HG03066 (cell line): ENCODE measurements at regions not wholly inside any gene's neighbourhood (a gene's known extent, or its start where the extent isn't known, plus 50 kb on each side); places are given as distances from the start of the nearest gene placed in this dataset.

Experiments
- ATAC-seq: cut with Tn5 transposase; IDR thresholded peaks from one replicate; pipeline ENCODE4 v1.9.1; 2021; ENCODE audit warnings: low read depth; ENCODE audit not compliant: unreplicated experiment

GRCh38 chr1:4305526-4306301 is 348.7 kb upstream of the AJAP1 start:
- no peak for ATAC-seq

GRCh38 chr1:4306559-4307467 is 347.6 kb upstream of the AJAP1 start:
- ATAC-seq: no peak

- ATAC-seq: no peak
Observed at GRCh38 chr1:4307468-4307845, 347.0 kb upstream of the AJAP1 start.

- no peak for ATAC-seq
Observed at GRCh38 chr1:4307911-4308545, 346.4 kb upstream of the AJAP1 start.

GRCh38 chr1:4308806-4309205 is 345.6 kb upstream of the AJAP1 start:
- ATAC-seq: no peak

GRCh38 chr1:4309676-4310320 is 344.6 kb upstream of the AJAP1 start:
- no peak for ATAC-seq

- no peak for ATAC-seq
Observed at GRCh38 chr1:4310396-4310923, 343.9 kb upstream of the AJAP1 start.

GRCh38 chr1:4312024-4312423 is 342.4 kb upstream of the AJAP1 start:
- ATAC-seq: no peak

GRCh38 chr1:4315202-4315601 is 339.2 kb upstream of the AJAP1 start:
- no peak for ATAC-seq

GRCh38 chr1:4317207-4317606 is 337.2 kb upstream of the AJAP1 start:
- ATAC-seq: no peak

GRCh38 chr1:4318720-4319119 is 335.7 kb upstream of the AJAP1 start:
- no peak for ATAC-seq

GRCh38 chr1:4319496-4319895 is 334.9 kb upstream of the AJAP1 start:
- ATAC-seq: no peak

- no peak for ATAC-seq
Observed at GRCh38 chr1:4322881-4323280, 331.5 kb upstream of the AJAP1 start.

GRCh38 chr1:4323309-4323708 is 331.1 kb upstream of the AJAP1 start:
- no peak for ATAC-seq

- ATAC-seq: no peak
Observed at GRCh38 chr1:4324525-4324924, 329.9 kb upstream of the AJAP1 start.

- no peak for ATAC-seq
Observed at GRCh38 chr1:4327142-4327541, 327.3 kb upstream of the AJAP1 start.

- ATAC-seq: no peak
Observed at GRCh38 chr1:4328402-4329071, 325.9 kb upstream of the AJAP1 start.

- no peak for ATAC-seq
Observed at GRCh38 chr1:4330805-4331766, 323.3 kb upstream of the AJAP1 start.

GRCh38 chr1:4331767-4332163 is 322.6 kb upstream of the AJAP1 start:
- ATAC-seq: no peak
